Inflammatory macrophage treated with lipopolysaccharide for 1 hour (primary cell): ENCODE measurements at regions not wholly inside any gene's neighbourhood (a gene's known extent, or its start where the extent isn't known, plus 50 kb on each side); places are given as distances from the start of the nearest gene placed in this dataset.
"Not testable (repeated sequence)": the region's sequence is repeated elsewhere in the genome, so short reads cannot be mapped to it uniquely, and the experiment has no call there.

Experiments
- DNase-seq, 2 donors: peaks; one replicate each; pipeline ENCODE4 v3.0.0-alpha.2; 2020 to 2022

DNA sequence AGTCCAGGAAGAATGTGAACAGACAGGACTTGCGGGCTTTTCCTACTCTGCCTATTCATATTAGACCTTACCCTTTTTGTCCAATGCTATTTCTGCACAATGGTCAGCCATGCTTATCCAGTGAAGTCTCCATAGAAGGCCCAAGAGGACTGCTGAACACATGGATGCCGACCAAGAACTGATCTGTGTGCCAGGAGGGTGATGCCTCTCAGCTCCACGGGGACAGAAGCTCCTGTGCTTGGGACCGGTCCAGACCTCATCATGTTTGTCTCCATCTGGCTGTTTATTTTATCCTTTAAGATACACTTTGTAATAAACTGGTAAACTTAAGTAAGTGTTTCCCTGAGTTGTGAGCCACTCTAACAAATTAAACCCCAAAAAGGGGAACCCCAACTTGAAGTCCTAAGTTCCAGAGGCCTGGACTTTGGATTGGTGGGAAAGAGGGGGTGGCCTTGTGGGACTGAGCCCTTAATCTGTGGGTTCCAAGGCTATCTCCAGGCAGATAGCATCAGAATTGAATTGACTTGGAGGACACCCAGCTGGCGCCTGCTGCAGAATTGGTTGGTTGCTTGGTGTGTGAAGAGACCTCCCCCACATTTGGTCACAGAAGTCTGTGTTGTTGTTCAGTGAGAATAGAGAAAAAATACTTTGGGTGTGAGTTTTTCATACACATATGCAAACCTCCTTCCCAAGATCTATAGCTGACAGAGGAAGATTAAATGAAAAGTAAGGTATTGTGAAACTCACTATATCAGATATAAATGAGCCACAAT, 57.9 kb upstream of the ANKH start:
- DNase-seq: no peak

DNA sequence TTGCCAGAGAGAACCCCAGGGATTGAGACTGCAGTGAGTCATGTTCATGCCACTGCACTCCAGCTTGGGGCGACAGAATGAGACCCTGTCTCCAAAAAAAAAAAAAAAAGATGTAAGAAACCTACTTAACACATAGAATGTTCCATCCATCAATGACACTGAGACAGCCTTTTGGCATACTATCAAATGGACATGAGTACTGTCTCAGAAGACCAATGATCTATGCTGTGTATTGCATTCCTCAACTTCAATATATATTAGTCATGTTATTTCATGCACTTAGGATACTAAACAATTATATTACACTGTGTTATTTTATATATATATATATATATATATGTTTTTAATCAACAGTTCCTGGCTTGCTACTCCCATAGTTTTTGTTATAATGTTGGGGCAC, 57.1 kb upstream of the ANKH start:
- DNase-seq: no peak

DNA sequence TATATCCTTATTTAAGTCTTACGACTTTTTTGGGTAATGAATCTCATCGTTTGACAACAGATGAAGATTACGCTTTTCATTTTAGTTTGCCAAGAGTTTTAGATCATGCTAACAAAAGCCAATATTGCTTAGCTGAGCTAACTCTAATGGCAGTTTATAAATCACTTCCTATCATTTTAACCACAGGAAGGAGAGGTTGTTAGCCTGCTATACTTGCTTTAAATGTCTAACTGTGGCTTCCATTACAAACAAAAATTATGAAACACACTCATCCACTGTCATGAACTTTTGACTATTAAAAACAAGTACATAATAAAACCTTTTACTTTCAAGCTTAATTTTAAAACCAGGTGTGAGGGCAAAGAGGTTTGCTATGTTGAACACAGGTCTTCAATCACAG, 53.7 kb upstream of the ANKH start:
- DNase-seq: no peak

DNA sequence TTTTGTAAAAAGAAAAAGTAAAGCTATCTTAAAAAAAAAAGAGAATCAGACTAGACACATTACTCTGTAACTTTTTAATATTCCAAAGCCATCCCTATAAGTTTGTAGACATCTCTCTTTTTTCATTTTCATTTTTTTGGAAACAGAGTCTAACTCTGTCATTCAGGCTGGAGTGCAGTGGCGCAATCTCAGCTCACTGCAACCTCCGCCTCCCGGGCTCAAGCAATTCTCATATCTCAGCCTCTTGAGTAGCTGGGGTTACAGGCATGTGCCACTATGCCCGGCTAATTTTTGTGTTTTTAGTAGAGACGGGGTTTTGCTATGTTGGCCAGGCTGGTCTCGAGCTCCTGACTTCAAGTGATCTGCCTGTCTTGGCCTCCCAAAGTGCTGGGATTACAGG, 51.4 kb upstream of the ANKH start:
- not testable (repeated sequence) for DNase-seq

DNA sequence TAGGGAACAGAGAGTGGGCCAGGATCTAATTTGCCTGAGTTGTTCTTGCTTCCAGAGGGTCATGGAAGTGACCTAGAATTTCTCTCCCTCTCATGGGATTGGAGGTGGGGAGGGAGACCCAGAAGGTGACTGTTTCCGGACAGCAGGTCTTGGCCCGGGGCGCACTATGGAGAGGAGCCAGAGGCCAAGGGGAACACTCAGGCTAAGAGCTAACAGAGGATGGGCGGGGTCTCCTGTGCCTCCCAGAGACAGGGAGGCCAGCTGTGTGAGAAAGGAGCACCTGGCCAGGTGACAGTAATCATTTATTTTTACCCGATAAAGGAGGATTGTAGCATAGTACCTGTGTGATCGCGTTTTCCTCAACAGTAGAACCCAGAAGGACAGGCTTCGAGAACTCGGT, 50.9 kb upstream of the ANKH start:
- no peak for DNase-seq
